GM19452 (cell line): ENCODE measurements at regions not wholly inside any gene's neighbourhood (a gene's known extent, or its start where the extent isn't known, plus 50 kb on each side); places are given as distances from the start of the nearest gene placed in this dataset.
A peak's percentile ranks its signal among the peaks of the same experiment; 100 is the strongest.

ENCODE experiments used
- ATAC-seq: cut with Tn5 transposase; IDR thresholded peaks from one replicate; pipeline ENCODE4 v1.9.1; 2021; ENCODE audit not compliant: unreplicated experiment

- no peak for ATAC-seq
Observed at GRCh38 chr2:37836270-37836669, 88.8 kb upstream of the RMDN2 start.

GRCh38 chr2:37836711-37837110 is 88.4 kb upstream of the RMDN2 start:
- ATAC-seq, result no peak

GRCh38 chr2:37837628-37838328 is 87.3 kb upstream of the RMDN2 start:
- no peak for ATAC-seq

- ATAC-seq, result no peak
Observed at GRCh38 chr2:37838541-37839167, 86.4 kb upstream of the RMDN2 start.

GRCh38 chr2:37839991-37840390 is 85.1 kb upstream of the RMDN2 start:
- no peak for ATAC-seq

- no peak for ATAC-seq
Observed at GRCh38 chr2:37842732-37843440, 82.2 kb upstream of the RMDN2 start.

- no peak for ATAC-seq
Observed at GRCh38 chr2:37843556-37843955, 81.5 kb upstream of the RMDN2 start.

GRCh38 chr2:37846207-37846606 is 78.9 kb upstream of the RMDN2 start:
- ATAC-seq, result no peak

GRCh38 chr2:37847792-37848191 is 77.3 kb upstream of the RMDN2 start:
- ATAC-seq, result no peak

- no peak for ATAC-seq
Observed at GRCh38 chr2:37848451-37848850, 76.6 kb upstream of the RMDN2 start.

- ATAC-seq, result no peak
Observed at GRCh38 chr2:37849911-37850310, 75.2 kb upstream of the RMDN2 start.

- ATAC-seq, result peak; percentile 55
Observed at GRCh38 chr2:37851428-37851827, 73.7 kb upstream of the RMDN2 start.

GRCh38 chr2:37851828-37852584 is 73.1 kb upstream of the RMDN2 start:
- peak; percentile 70 for ATAC-seq

- no peak for ATAC-seq
Observed at GRCh38 chr2:37852585-37853014, 72.5 kb upstream of the RMDN2 start.

- ATAC-seq, result no peak
Observed at GRCh38 chr2:37854676-37855282, 70.3 kb upstream of the RMDN2 start.

GRCh38 chr2:37855283-37856041 is 69.6 kb upstream of the RMDN2 start:
- ATAC-seq, result no peak

- no peak for ATAC-seq
Observed at GRCh38 chr2:37856101-37856751, 68.9 kb upstream of the RMDN2 start.

- no peak for ATAC-seq
Observed at GRCh38 chr2:37857575-37858399, 67.3 kb upstream of the RMDN2 start.

GRCh38 chr2:37858400-37858711 is 66.7 kb upstream of the RMDN2 start:
- no peak for ATAC-seq
